Right renal cortex interstitium (tissue), 3 donors: ENCODE measurements at regions not wholly inside any gene's neighbourhood (a gene's known extent, or its start where the extent isn't known, plus 50 kb on each side); places are given as distances from the start of the nearest gene placed in this dataset.
"Not testable (repeated sequence)": the region's sequence is repeated elsewhere in the genome, so short reads cannot be mapped to it uniquely, and the experiment has no call there.

ENCODE experiments used
- DNase-seq, 3 donors: peaks; one replicate each; pipeline ENCODE4 v3.0.0-alpha.2; 2013; ENCODE audit warnings: low read depth in 3 of 3, low spot score in 2 of 3

DNA sequence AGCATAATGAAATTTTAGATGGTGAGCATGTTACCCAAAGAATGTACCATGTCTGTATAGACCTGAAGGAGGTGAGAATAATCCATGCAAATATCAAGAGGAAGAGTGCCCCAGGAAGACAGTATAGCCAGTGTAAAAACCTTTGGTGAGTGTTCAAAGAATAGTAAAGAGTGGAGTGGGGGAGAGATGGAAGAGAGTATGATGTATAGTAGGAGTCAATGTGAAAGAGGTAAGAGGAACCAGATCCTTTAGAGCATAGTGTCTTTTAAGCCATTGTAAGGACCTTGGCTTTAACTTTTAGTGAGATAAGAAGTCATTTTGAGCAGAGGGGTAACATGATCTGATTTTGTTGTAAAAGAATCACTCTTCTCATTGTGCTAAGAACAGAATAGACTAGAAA, 1052.3 kb upstream of the ZEB2 start:
- DNase-seq: no peak

DNA sequence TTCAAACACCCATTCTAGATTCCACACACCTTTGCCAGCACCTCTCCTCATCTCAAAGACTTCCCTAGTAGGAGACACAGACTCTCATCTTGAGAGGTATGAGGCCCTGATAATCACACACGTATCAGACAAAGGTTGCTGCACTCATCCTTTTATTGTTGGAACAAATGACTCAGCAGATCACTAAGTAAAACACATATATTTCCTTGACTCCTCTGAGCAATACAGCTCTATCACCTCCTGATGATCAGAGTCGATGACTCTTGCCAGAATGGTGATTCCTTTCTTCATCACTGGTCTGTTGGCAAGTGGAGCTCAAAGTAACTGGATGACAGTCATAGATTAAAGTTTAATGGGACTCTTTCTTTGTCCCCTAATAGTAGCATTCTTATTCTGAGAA, 1049.2 kb upstream of the ZEB2 start:
- no peak for DNase-seq

DNA sequence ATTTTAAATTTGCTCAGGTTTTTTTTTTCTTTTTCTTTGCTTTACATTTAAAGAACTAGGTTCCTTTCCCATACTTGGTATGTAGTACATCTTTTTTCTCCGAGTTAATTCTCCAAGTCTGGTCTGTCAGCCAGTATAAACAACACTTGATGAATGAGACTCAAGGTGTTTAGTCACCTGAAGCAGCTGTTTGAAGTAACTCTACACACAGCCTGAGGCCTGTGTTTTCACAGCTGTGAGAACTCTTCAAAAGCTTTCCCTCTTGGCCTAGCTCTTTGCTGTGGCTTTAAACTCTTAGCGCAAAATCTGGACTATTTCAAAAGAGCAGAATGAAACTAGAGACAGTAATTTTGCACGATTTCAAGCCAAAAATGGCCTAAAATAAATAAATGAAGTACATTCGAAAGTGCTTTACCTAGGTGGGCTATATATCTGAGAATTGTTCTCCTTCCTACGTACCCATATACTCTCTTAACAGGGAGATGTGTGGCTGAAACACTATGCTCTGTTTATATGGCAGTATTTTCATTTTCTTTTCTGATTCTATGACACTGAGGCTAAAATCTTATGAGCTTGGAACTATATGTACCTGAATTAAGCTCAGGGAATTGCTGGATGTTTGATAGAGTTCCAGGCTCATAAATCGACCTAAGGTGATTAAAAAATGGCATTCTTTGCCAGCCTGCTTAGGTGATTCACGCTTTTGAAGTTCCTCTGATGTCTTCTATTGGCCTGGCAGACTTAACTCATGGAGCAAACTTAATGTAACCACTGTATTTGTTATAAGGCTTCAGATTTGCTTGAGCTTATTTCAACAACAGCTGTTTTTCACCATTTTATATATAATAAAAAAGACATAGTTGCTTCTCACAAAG, 1044.1 kb upstream of the ZEB2 start:
- peak; percentile 25 to 67 (median 47) for DNase-seq

DNA sequence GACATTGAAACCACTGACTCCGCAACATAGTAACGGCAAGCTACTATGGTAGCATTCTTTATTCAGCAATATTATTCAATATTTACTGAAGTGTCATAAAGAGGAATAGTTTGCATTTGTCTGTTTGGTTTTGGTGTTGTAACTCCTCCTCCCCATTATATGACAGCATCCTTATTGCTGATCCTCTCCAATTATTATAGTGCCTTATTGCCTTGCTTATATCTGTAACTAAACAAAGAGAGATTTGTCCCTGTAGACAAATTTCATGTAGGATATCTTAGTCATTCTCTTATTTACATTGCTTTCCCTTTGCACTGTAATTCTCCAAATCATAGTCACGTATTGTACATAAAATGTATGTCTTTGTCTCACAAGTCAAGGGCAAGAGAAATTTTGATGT, 1041.2 kb upstream of the ZEB2 start:
- no peak for DNase-seq

DNA sequence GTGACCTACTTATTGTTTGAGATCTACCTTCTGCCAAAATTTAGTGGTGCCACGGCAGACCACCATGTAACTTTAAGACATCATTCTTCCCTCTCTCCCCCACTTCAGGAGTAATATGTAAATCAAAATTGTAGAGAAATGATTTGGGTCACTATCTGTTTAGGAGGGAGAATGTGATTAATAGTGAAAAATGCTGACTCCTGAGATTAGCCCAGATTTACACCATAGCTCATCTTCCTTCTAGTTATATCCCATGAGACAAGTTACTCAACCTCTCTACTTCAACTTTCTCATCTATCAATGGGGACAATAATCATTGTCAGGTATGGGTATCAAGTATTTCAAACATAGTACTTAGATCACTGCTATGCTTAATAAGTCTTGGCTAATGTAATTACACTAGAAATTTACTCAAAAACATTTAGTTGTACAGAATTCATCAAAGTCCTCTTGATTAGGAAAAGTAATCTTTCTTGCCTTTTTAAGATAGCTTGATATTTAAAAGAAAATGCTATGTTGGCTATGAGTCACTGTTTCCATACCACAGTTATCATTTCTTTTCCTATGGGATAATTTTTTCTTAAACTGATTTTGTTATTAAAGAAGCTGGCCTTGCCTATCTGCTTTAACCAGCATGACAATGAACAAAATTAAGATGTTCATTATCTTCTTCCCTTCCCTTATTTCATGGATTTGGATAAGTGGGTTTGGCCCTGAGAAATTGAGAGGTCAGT, 1038.9 kb upstream of the ZEB2 start:
- no peak for DNase-seq

DNA sequence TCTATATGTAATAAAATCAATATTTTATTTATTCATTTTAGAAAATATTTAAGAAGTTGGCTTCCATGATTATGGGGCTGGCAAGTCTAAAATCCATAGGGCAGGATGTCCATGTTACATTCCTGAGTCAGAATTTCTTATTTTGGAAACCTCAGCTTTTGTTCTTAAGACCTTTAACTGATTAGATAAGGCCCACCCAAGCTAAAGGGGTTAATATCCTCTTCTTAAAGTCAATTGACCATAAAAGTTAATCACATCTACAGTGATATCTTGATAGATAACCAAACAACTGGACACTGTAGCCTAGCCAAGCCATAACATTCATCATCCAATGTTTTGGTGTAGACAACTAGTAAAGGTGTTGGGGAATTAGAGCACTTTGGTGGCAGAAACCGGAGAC, 1035.4 kb upstream of the ZEB2 start:
- DNase-seq: no peak

DNA sequence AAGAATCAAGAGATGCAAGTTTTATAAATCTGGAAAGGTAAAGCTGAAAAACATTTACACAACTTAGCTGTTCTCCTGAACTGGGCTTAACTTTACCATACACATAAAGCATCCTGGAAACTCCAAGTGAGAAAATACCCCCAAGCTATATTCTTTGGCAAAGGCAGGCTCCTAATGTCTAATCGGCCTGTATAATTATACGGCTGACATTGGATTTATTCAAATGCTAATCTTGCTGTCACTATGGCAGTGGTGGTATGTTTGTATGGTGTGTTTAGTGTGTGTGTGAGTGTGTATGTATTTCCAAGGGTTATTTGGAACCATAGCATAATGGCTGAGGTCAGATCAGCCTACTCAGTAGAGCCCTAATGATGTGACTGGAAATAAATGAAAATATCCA, 1031.8 kb upstream of the ZEB2 start:
- no peak for DNase-seq

DNA sequence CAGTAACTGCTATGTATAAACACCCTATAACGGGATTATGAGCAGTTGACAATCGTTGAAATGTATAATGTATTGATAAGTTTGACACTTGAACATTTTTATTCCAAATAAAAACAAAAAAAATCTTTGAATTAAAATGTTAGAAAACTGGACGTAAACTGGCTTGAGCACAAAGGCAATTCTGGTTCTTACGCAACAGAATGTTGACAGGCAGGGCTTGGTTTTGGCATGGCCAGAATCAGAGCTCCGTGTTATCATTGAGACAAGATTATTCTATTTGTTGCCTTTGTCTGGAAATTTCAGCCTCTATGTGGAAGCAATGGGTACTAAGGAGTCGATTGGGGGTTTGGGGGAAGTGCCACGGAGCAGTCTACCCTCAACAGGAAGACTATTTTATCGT, 1028.6 kb upstream of the ZEB2 start:
- no peak for DNase-seq

DNA sequence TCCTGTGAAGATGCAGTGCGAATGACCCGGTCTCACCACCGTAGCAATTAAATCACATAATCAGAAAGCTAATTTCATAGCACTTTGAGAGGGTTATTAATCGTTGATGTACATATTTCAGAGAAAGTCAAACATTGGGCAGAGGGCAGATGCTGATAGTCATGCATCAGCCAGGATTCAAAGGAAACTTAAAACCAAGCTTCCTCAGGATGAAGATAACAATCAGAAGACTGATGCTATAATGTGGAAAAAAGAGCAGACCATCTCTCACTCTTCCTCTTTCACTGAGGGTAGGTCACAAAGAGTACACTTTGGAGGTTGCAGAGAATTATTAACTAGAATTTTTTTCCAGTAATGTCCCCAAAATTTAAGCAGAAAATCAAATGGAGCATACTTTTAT, 1027.7 kb upstream of the ZEB2 start:
- DNase-seq: no peak

DNA sequence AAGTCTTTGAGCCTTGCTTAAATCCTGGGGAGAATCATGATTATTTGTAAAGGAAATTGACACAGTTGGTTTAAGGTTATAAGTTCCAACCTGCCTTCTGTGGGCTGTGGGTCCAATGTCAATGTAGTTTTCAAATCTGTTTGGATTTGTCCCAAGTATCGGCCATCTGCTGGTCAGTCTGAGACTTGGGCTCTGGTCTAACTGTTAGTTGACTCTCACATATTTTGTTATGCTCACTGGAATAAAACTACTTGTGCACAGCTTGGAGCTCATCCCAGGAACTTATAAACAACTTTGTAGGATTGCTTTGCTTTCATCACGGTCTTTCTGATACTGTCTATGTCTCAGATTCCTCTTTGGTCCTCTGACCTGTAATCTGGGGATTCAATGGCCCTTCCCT, 1026.2 kb upstream of the ZEB2 start:
- no peak for DNase-seq

DNA sequence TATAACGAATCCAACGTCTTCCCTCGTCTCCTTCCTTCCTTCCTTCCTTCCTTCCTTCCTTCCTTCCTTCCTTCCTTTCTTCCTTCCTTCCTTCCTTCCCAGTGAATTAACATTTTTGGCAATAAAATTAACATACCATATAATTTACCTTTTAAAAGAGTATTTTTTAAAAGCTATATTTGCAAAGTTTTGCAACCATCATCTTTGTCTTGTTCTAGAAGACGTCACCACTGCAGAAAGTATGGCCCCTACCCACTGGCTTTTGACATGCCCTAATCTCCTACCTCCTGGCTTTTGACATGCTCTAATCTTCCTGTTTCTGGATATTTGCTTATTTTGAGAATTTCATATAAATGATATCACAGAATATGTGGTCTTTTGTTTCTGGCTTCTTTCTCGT, 1023.9 kb upstream of the ZEB2 start:
- no peak for DNase-seq

DNA sequence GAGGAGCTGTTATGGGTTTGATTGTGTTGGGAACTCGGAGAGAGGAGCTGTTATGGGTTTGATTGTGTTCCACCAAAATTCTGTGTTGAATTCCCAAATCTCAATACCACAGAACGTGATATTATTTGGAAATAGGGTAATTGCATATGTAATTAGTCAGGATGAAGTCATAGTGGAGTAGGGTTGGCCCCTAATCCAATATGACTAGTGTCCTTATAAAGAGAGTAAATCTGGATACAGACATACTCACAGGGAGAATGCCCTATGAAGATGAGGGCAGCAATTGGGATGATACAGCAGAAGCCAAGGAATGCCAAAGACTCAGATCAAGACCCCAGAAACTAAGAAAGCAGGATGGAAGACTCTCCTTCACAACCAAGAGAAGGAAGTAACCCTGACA, 1023.2 kb upstream of the ZEB2 start:
- no peak for DNase-seq

DNA sequence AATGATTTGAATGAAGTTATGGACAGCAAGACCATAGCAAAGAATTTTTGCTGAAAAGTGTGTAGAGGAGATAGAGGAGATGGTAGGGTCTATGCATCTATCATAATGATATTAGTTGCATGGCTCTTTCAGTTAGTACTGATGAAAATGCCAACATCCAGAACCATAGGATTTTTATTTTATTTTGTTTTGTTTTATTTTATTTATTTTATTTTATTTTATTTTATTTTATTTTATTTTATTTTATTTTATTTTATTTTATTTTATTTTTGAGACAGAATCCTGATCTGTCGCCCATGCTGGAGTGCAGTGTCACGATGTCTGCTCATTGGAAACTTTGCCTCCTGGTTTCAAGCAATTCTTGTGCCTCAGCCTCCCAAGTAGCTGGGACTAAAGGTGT, 1021.1 kb upstream of the ZEB2 start:
- no peak for DNase-seq

DNA sequence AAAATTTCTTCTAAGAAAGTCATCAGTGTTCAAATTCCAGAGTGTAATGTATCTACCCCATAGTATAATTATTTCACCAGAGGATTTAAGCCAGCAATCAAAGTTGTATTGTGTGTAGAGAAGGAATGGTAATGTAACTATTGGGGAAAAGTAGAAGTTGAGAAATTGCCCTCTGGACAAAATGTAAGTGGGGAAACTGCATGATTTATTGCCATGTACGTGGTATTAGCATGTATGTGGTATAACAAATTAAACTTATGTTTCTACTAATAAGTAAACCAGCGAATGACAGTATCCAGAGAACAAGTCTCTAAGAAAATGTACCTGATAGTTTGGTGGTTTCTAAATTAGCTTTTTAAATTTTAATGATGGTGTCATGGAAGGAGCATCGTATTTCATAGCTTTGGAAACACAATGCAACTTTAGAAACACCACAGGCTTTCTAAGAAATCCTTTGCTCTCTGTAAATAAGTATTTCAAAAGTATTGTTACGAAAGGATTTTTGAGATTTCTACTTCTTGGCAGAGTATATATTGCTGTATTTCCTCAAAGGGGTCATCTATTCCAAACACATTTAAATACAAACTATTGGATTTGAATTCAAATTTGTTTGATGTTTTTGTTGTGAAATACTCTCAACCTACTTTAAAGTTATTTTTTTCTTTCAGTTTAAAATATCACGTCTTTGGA, 1018.9 kb upstream of the ZEB2 start:
- no peak for DNase-seq

DNA sequence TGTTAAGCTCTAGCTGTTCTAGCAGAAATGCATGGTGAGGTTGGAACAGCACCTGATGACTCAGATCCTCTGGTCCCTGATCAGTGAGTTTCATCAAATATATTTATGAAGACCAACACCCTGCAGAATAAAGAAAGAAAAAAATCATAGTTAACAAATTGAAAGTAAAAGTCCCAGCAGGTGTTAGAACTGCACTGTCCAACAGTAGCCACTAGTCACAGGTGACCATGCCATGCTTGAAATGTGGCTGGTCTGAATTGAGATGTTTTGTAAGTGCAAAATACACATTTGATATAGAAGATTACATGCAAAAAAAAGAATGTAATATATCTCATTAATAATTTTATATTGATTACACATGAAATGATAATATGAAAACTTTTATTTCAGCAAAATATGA, 1010.7 kb upstream of the ZEB2 start:
- no peak for DNase-seq

DNA sequence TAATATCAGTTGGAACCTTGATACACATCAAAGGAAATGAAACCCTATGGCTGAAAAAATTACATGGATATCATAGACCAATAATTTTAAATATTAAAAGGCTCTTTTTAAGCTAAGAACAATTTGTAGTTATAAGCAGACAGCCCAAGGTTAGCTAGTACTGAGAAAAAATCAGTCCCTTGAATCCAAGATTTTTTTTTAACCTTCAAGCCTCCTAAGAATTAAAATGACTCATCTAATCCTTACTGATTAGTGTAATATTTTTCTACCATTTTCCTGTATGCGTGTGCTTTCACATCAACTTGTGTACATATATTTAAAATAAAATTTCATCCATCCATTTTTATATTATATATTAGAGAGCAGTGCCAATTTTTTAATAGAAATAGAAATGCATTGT, 1004.9 kb upstream of the ZEB2 start:
- no peak for DNase-seq

DNA sequence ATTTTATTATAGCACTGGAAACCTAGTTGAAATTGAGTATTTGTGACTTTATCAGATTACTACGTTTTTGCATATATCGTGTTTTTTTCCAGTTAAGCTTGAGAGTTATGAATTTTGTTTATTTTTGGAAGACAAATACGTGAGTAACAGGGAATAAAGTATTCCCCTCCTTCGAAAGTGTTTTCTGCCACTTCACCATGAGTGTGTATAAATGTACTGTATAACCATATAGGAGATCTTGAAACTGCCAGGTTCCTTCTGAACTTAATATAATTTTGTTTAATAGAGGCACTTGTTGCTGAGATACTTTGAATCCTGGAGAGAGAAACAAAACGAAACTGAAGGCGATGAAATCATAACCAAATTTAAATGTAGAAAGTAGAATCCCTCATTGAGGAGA, 1004.4 kb upstream of the ZEB2 start:
- DNase-seq: no peak

DNA sequence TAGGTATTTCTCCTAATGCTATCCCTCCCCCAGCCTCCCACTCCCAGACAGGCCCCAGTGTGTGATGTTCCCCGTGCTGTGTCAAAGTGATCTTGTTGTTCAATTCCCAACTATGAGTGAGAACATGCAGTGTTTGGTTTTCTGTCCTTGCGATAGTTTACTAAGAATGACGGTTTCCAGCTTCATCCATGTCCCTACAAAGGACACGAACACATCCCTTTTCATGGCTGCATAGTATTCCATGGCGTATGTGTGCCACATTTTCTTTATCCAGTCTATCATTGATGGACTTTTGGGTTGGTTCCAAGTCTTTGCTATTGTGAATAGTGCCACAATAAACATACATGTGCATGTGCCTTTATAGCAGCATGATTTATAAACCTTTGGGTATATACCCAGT, 999.3 kb upstream of the ZEB2 start:
- DNase-seq: not testable (repeated sequence)

DNA sequence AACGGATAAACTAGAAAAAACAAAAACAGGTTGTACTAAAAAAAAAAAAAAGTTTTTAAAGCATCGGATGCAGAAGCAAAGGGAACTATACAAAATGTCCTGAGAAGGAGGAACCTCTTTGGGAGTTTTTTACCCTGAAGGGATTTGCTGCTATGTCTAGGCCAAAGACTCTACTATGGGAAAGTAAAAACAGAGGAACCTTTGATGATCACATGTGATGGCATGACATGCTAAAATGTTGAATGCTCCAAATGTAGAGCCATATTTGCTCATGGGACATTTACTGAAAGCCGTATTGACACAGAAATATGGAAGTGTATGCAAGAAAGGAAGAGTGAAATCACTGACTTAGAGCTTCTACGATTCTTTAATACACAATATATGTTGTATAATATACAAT, 992.0 kb upstream of the ZEB2 start:
- no peak for DNase-seq

DNA sequence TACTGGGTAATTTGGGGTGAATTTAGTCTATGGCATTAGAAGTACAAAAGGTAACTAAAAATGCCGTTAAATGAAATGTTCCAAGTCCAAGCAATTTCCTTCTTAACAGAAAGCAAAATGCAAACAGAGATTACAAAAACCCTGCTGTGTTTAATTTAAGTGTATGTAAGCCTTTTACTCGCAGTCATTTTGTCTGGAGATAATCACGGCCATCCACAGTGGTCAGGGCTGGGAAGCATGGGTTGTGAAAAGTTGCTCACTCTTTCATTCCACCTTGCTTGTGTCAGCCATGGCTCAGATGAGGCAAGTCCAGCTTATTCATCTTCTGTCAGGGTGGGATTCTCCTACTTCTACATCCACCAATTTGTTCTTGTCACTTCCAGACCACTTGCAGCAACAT, 983.6 kb upstream of the ZEB2 start:
- DNase-seq: no peak

DNA sequence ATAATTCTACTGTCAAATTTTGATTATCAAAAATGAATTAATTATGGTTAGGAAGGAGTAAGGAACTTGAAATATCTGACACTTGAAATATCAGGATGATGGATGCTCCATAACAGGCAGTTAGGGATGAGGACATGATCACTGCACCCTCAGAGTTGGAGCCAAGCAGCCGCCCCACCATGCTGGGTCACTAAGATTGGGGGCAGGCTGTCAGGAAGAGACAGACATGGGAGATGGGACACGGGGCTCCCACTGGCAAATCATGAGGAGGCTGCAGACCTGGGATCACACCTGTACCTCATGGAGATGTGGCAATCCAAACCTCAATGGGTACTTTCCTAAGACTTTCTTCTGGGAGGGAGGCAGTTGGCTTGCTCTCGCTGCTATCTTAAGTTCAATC, 982.0 kb upstream of the ZEB2 start:
- no peak for DNase-seq

DNA sequence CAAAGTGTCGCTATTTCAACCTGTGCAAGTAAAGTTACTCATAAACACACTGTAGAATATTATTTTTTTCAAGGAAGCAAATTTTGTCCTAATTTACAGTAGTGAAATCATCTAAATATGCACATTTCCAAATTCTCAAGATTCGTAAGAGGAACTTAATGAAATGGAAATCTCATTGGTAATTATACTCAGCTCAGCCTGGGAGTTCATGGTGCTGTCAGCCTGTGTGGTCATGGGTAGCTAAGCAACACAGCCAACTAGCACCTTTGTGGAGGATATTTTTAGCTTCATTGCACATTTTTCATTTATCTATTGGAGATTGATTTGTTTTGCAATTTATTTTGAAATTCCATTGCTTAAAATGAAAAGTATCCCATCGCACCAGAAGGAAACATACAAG, 975.7 kb upstream of the ZEB2 start:
- no peak for DNase-seq
